T-helper 22 cell (primary cell): ENCODE measurements at regions not wholly inside any gene's neighbourhood (a gene's known extent, or its start where the extent isn't known, plus 50 kb on each side); places are given as distances from the start of the nearest gene placed in this dataset.
"Not testable (repeated sequence)": the region's sequence is repeated elsewhere in the genome, so short reads cannot be mapped to it uniquely, and the experiment has no call there.

Experiments
- DNase-seq: peaks from one replicate; pipeline ENCODE4 v3.0.0-alpha.2; 2020; ENCODE audit warnings: low read depth

GRCh38 chr2:7146151-7146550, 228.9 kb downstream of the RNF144A start:
- no peak for DNase-seq

- no peak for DNase-seq
Observed at GRCh38 chr2:7154656-7155055, 237.4 kb downstream of the RNF144A start.

- DNase-seq = no peak
Observed at GRCh38 chr2:7161501-7161900, 244.3 kb downstream of the RNF144A start.

GRCh38 chr2:7165736-7166135, 248.5 kb downstream of the RNF144A start:
- DNase-seq = no peak

GRCh38 chr2:7167801-7168411, 250.7 kb downstream of the RNF144A start:
- DNase-seq = no peak

- no peak for DNase-seq
Observed at GRCh38 chr2:7169593-7169992, 252.4 kb downstream of the RNF144A start.

- not testable (repeated sequence) for DNase-seq
Observed at GRCh38 chr2:7178996-7179395, 261.8 kb downstream of the RNF144A start.

GRCh38 chr2:7180638-7181370, 263.6 kb downstream of the RNF144A start:
- no peak for DNase-seq

GRCh38 chr2:7182525-7182924, 265.3 kb downstream of the RNF144A start:
- DNase-seq = no peak

GRCh38 chr2:7189106-7189505, 271.9 kb downstream of the RNF144A start:
- no peak for DNase-seq

GRCh38 chr2:7190587-7191324, 273.5 kb downstream of the RNF144A start:
- no peak for DNase-seq

GRCh38 chr2:7191932-7192331, 274.7 kb downstream of the RNF144A start:
- DNase-seq = no peak

GRCh38 chr2:7193457-7193856, 276.2 kb downstream of the RNF144A start:
- no peak for DNase-seq

GRCh38 chr2:7194950-7195349, 277.7 kb downstream of the RNF144A start:
- DNase-seq = no peak

GRCh38 chr2:7196883-7197282, 279.7 kb downstream of the RNF144A start:
- DNase-seq = no peak

- no peak for DNase-seq
Observed at GRCh38 chr2:7201851-7202250, 284.6 kb downstream of the RNF144A start.

GRCh38 chr2:7203056-7203467, 285.9 kb downstream of the RNF144A start:
- no peak for DNase-seq

GRCh38 chr2:7205151-7205830, 288.1 kb downstream of the RNF144A start:
- no peak for DNase-seq

- no peak for DNase-seq
Observed at GRCh38 chr2:7206111-7206810, 289.0 kb downstream of the RNF144A start.

GRCh38 chr2:7207631-7208030, 290.4 kb downstream of the RNF144A start:
- no peak for DNase-seq

GRCh38 chr2:7209757-7210555, 292.7 kb downstream of the RNF144A start:
- DNase-seq = no peak
